Fibroblast of lung (primary cell): ENCODE measurements at regions not wholly inside any gene's neighbourhood (a gene's known extent, or its start where the extent isn't known, plus 50 kb on each side); places are given as distances from the start of the nearest gene placed in this dataset.

Source experiments
- DNase-seq, 2 donors: peaks; one replicate each; pipeline versions ENCODE4 v3.0.0 to v3.0.0-alpha.2; 2010; ENCODE audit warnings: low read depth in 2 of 2
- H2AFZ ChIP-seq: 2 replicates; pipeline ENCODE4 v1.5.1; 2012; ENCODE audit warnings: low read length, control low read depth, inconsistent platforms
- H3K27ac ChIP-seq: 2 replicates; pipeline ENCODE4 v1.5.1; 2011; ENCODE audit warnings: low read length, control low read depth; ENCODE audit not compliant: insufficient read depth
- H3K27me3 ChIP-seq: 2 replicates; pipeline ENCODE4 v1.5.1; 2011; ENCODE audit warnings: mild to moderate bottlenecking, low read length; ENCODE audit not compliant: control insufficient read depth, insufficient read depth
- H3K36me3 ChIP-seq: 2 replicates; pipeline ENCODE4 v1.5.1; 2011; ENCODE audit warnings: low read length; ENCODE audit not compliant: control insufficient read depth, insufficient read depth
- H3K4me1 ChIP-seq: 2 replicates; pipeline ENCODE4 v1.5.1; 2011; ENCODE audit warnings: low read length; ENCODE audit not compliant: control insufficient read depth, insufficient read depth; ENCODE audit errors: extremely low read depth
- H3K4me2 ChIP-seq: 2 replicates; pipeline ENCODE4 v1.5.1; 2011; ENCODE audit warnings: low read length, control low read depth; ENCODE audit not compliant: insufficient read depth; ENCODE audit errors: extremely low read depth
- H3K4me3 ChIP-seq, 4 experiments: fragments of 200-600 bp in 1 of 4; sonication (generic) in 1 of 4; replicated peaks in 1 of 4; 2 replicates each; pipeline ENCODE4 v1.5.1; 2011 to 2016; ENCODE audit warnings: low read length in 4 of 4, low read depth in 3 of 4, mild to moderate bottlenecking in 3 of 4, control low read depth in 2 of 4, inconsistent platforms in 1 of 4, mixed read lengths in 1 of 4; ENCODE audit not compliant: insufficient read depth in 1 of 4; ENCODE audit errors: control extremely low read depth in 1 of 4
- H3K79me2 ChIP-seq: 2 replicates; pipeline ENCODE4 v1.5.1; 2012; ENCODE audit warnings: mild to moderate bottlenecking, low read length, inconsistent platforms; ENCODE audit not compliant: control insufficient read depth, insufficient read depth
- H3K9ac ChIP-seq: 2 replicates; pipeline ENCODE4 v1.5.1; 2011; ENCODE audit warnings: mild to moderate bottlenecking, low read length, control low read depth; ENCODE audit not compliant: insufficient read depth
- H3K9me3 ChIP-seq: 2 replicates; pipeline ENCODE4 v1.5.1; 2012; ENCODE audit warnings: low read depth, low read length; ENCODE audit not compliant: control insufficient read depth, insufficient read depth
- H4K20me1 ChIP-seq: 2 replicates; pipeline ENCODE4 v1.5.1; 2011; ENCODE audit warnings: low read length; ENCODE audit not compliant: control insufficient read depth, insufficient read depth; ENCODE audit errors: extremely low read depth
- CTCF ChIP-seq, 2 donors: IDR thresholded peaks in 1 of 2; conservative IDR thresholded peaks in 1 of 2; 1 replicate in 1 of 2; 2 replicates in 1 of 2; pipeline ENCODE4 v1.5.1; 2011 to 2012; ENCODE audit warnings: low read length in 2 of 2, control low read depth in 1 of 2, inconsistent platforms in 1 of 2, low read depth in 1 of 2, mild to moderate bottlenecking in 1 of 2
- EZH2 ChIP-seq: IDR thresholded peaks from 2 replicates; pipeline ENCODE4 v1.5.1; 2012; ENCODE audit warnings: low read length, control low read depth, mild to moderate bottlenecking; ENCODE audit errors: missing control alignments

DNA sequence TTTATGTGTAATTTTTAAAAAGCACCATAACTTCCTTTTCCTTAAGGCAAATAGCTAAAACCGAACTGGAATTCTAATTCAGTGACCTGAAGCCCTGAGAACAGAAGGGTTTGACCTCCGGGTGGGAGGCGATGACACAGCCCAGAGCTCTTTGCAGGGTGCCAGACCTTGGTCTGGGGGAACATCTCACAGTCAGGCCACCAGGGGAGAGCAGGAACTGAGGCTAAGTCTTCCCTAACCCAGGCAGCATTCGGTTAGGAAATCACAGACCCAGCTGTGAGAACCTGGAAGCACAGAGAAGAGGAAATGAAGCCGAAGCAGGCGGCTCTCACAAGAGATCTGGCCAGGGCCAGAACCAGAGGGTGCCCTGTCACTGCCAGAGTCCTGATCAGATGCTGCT, 444.8 kb downstream of the TTLL7 start:
- Histone ChIP-seq H3K27ac (no peak overlapping the region), H3K4me3 (no peak overlapping the region), H2AFZ (no peak overlapping the region), H3K36me3 (no peaks in the 10 kb centered on the region), H4K20me1 (no peaks in the 10 kb centered on the region), H3K4me2 (no peak overlapping the region), H3K9me3 (no peaks in the 10 kb centered on the region), H3K4me1 (no peaks in the 10 kb centered on the region), H3K9ac (no peak overlapping the region), H3K27me3 (no peaks in the 10 kb centered on the region), H3K79me2 (no peaks in the 10 kb centered on the region)
- DNase-seq = no peak
- TF ChIP-seq EZH2 = no peak
- TF ChIP-seq CTCF (conservative IDR thresholded peaks at IDR 0.05 in 1 of 2, IDR thresholded peaks at IDR 0.05 in 1 of 2; ENCODE audit: low read depth in 1 of 2, low read length in 2 of 2) = peak in 1 of 2 donors; percentile 6

DNA sequence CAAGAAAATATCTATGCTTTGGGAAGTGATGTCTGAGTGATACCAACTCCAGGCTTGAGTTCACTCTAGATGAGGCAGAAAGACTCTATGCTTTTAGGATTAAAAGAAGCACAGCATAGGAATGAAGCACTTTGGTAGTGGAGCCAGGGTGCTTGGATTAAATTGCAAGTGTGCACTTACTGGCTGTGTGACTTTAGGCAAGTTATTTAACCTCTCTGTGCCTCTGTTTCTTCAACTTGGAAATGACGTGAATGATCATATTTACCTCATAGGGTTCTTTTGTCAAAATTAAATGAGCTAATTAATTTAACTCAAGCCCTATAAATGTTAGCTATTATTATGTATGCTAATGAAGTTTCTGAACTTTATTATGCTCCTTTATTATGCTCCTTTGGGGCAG, 446.1 kb downstream of the TTLL7 start:
- Histone ChIP-seq H3K9me3 (no peaks in the 10 kb centered on the region), H2AFZ (no peak overlapping the region), H3K4me2 (no peak overlapping the region), H3K27ac (no peak overlapping the region), H3K27me3 (no peaks in the 10 kb centered on the region), H3K4me3 (no peak overlapping the region), H3K79me2 (no peaks in the 10 kb centered on the region), H3K9ac (no peak overlapping the region), H3K36me3 (no peaks in the 10 kb centered on the region), H3K4me1 (no peaks in the 10 kb centered on the region), H4K20me1 (no peaks in the 10 kb centered on the region)
- TF ChIP-seq EZH2 (no peak), CTCF (conservative IDR thresholded peaks at IDR 0.05 in 1 of 2, IDR thresholded peaks at IDR 0.05 in 1 of 2; ENCODE audit: low read depth in 1 of 2, low read length in 2 of 2) (no peak)
- DNase-seq = no peak

DNA sequence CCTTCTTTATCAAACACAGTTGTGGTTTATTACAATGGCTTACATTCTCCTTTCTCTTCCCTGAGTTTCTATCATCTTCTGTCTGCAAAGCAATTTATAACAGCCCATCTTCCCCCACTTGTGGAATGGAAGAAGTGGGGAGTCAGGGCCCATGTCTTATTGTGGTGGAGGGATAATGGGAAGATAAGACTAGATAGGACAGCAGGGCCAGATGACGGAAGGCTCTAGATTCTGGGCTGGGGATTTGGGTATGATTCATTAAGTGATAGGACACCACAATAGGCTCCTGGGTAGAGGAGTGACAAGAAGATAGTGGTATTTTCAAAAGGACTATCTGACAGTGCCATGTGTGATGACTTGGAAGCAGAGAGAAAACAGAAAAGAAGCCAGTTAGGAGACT, 450.6 kb downstream of the TTLL7 start:
- Histone ChIP-seq H3K9ac (no peak overlapping the region), H3K27me3 (no peaks in the 10 kb centered on the region), H4K20me1 (no peaks in the 10 kb centered on the region), H3K4me2 (no peak overlapping the region), H2AFZ (no peak overlapping the region), H3K4me3 (no peak overlapping the region), H3K27ac (no peak overlapping the region), H3K36me3 (no peaks in the 10 kb centered on the region), H3K9me3 (no peaks in the 10 kb centered on the region), H3K79me2 (no peaks in the 10 kb centered on the region), H3K4me1 (no peaks in the 10 kb centered on the region)
- no peak for DNase-seq
- no peak for TF ChIP-seq EZH2
- TF ChIP-seq CTCF (conservative IDR thresholded peaks at IDR 0.05 in 1 of 2, IDR thresholded peaks at IDR 0.05 in 1 of 2; ENCODE audit: low read depth in 1 of 2, low read length in 2 of 2) = no peak
